Spleen (tissue), 11 donors: ENCODE measurements at regions not wholly inside any gene's neighbourhood (a gene's known extent, or its start where the extent isn't known, plus 50 kb on each side); places are given as distances from the start of the nearest gene placed in this dataset.

Experiments used
- DNase-seq: peaks from one replicate; pipeline ENCODE4 v3.0.0-alpha.2; 2020
- H3K27ac ChIP-seq, 8 donors: fragments of 200-600 bp; sonication (generic) in 7 of 8; 1 replicate in 4 of 8; 2 replicates in 4 of 8; pipeline versions ENCODE4 v1.5.0 to v1.8.0; 2016 to 2021; ENCODE audit warnings: inconsistent platforms in 4 of 8, mild to moderate bottlenecking in 4 of 8, moderate library complexity in 1 of 8
- H3K27me3 ChIP-seq, 7 donors: fragments of 200-600 bp; sonication (generic) in 6 of 7; replicated peaks in 1 of 7; 1 replicate in 4 of 7; 2 replicates in 3 of 7; pipeline versions ENCODE4 v1.5.0 to v1.8.0; 2016 to 2021; ENCODE audit warnings: inconsistent platforms in 3 of 7, mild to moderate bottlenecking in 1 of 7
- H3K36me3 ChIP-seq, 6 donors: fragments of 200-600 bp; sonication (generic) in 5 of 6; 1 replicate in 4 of 6; 2 replicates in 2 of 6; pipeline versions ENCODE4 v1.5.0 to v1.8.0; 2016 to 2021; ENCODE audit warnings: inconsistent platforms in 2 of 6
- H3K4me1 ChIP-seq, 6 donors: fragments of 200-600 bp; sonication (generic) in 5 of 6; 1 replicate in 3 of 6; 2 replicates in 3 of 6; pipeline versions ENCODE4 v1.5.0 to v1.8.0; 2016 to 2021; ENCODE audit warnings: inconsistent platforms in 3 of 6
- H3K4me3 ChIP-seq, 8 donors: fragments of 200-600 bp; sonication (generic) in 7 of 8; 1 replicate in 4 of 8; 2 replicates in 4 of 8; pipeline versions ENCODE4 v1.5.0 to v1.8.0; 2016 to 2021; ENCODE audit warnings: inconsistent platforms in 4 of 8, mild to moderate bottlenecking in 4 of 8, moderate library complexity in 2 of 8
- H3K9me3 ChIP-seq, 8 donors: fragments of 200-600 bp; sonication (generic) in 7 of 8; 1 replicate in 4 of 8; 2 replicates in 4 of 8; pipeline versions ENCODE4 v1.5.0 to v1.8.0; 2016 to 2021; ENCODE audit warnings: inconsistent platforms in 4 of 8
- CTCF ChIP-seq, 11 experiments: fragments of 200-600 bp in 7 of 11; fragments of 450-650 bp in 4 of 11; sonication (generic) in 4 of 11; IDR thresholded peaks in 8 of 11; conservative IDR thresholded peaks in 3 of 11; 1 replicate in 7 of 11; 2 replicates in 4 of 11; pipeline versions ENCODE4 v1.4.0 to v1.8.0; 2016 to 2021; ENCODE audit warnings: antibody characterized with exemption in 11 of 11, inconsistent platforms in 4 of 11, mild to moderate bottlenecking in 1 of 11
- POLR2A ChIP-seq, 3 donors: fragments of 450-650 bp; IDR thresholded peaks; one replicate each; pipeline ENCODE4 v1.5.1; 2017; ENCODE audit warnings: antibody characterized with exemption in 3 of 3, mild to moderate bottlenecking in 1 of 3
- POLR2AphosphoS5 ChIP-seq, 3 donors: sonication (generic); formaldehyde crosslinking; IDR thresholded peaks; one replicate each; pipeline ENCODE4 v1.5.1; 2017; ENCODE audit warnings: antibody characterized with exemption in 3 of 3
- WGBS, 5 donors: extraction: QIAGEN DNeasy Blood & Tissue Kit in 3 of 5; methylation state at CpG; one replicate each; pipeline versions ENCODE4 v1.1.5 to v1.1.7; 2013 to 2018; 5-methylcytosine and 5-hydroxymethylcytosine counted together
- intact Hi-C: fragments of 100-400 bp; cut with DNase I; formaldehyde crosslinking; loops from one replicate; pipeline ENCODE4 v1.15.0; 2023; ENCODE audit warnings: low total_unique reads
- donor health status: healthy with polysubstance abuse.
- donor health status: DM: no; HTN: no; CAD: no; lungs with moderate emphysema.
- donor health status: DM: no; HTN: no; CAD: no.
- donor health status: Bipolar disorder and iron deficiency.
- donor health status: healthy.
- donor health status: DM: no; HTN: no; CAD: no.
- donor health status: DM: yes; HTN: yes; CAD: no.

GRCh38 chr2:226622484-226622883 is 177.1 kb downstream of the IRS1 start:
- H3K4me3 ChIP-seq: no peak overlapping the region
- no peaks in the 10 kb centered on the region for H3K36me3 ChIP-seq
- intact Hi-C loops: no loop called here
- no peaks in the 10 kb centered on the region for H3K9me3 ChIP-seq
- DNase-seq: no peak
- no peak for TF ChIP-seq CTCF (IDR thresholded peaks at IDR 0.05 in 8 of 11, conservative IDR thresholded peaks at IDR 0.05 in 3 of 11)
- no peak for TF ChIP-seq POLR2A (IDR thresholded peaks at IDR 0.05)
- H3K27ac ChIP-seq: no peak overlapping the region
- WGBS, 5 donors: 75 to 88% (median 82%) methylated on average over 2 of the region's 2 CpGs
- no peaks in the 10 kb centered on the region for H3K4me1 ChIP-seq
- H3K27me3 ChIP-seq: no peaks in the 10 kb centered on the region

DNA sequence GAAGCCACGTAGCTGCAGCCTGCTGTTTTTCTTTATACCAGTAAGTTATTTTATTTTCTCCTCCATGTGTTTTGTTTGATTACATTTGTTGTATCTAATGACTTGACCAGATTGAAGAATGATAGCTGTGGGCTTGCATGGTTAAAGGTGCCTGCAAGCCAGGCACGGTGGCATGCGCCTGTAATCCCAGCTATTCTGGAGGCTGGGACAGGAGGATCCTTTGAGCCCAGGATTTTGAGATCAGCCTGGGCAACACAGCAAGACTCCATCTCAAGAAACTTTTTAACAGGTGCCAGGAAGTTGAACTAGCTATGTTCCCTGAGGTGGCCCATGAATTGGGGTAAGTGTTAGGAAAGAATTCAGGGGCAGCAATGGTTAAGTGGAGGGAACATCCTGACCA is 179.4 kb downstream of the IRS1 start:
- Histone ChIP-seq H3K36me3 (no peaks in the 10 kb centered on the region), H3K9me3 (no peaks in the 10 kb centered on the region), H3K4me3 (no peak overlapping the region), H3K27ac (no peak overlapping the region), H3K4me1 (no peaks in the 10 kb centered on the region), H3K27me3 (no peaks in the 10 kb centered on the region)
- no peak for DNase-seq
- WGBS, 5 donors: 91 to 94% (median 92%) methylated on average over 3 of the region's 3 CpGs
- intact Hi-C loops: no loop called here
- no peak for TF ChIP-seq POLR2AphosphoS5 (IDR thresholded peaks at IDR 0.05)
- TF ChIP-seq CTCF (IDR thresholded peaks at IDR 0.05 in 8 of 11, conservative IDR thresholded peaks at IDR 0.05 in 3 of 11): no peak
- TF ChIP-seq POLR2A (IDR thresholded peaks at IDR 0.05): no peak

- no peaks in the 10 kb centered on the region for H3K27me3 ChIP-seq
- TF ChIP-seq POLR2AphosphoS5 (IDR thresholded peaks at IDR 0.05): no peak
- no peak for TF ChIP-seq CTCF (IDR thresholded peaks at IDR 0.05 in 8 of 11, conservative IDR thresholded peaks at IDR 0.05 in 3 of 11)
- TF ChIP-seq POLR2A (IDR thresholded peaks at IDR 0.05): no peak
Measured at GRCh38 chr2:226619707-226620106, 179.9 kb downstream of the IRS1 start.

GRCh38 chr2:226618875-226619605 is 180.6 kb downstream of the IRS1 start:
- WGBS, 5 donors: 60 to 77% (median 74%) methylated on average over 2 of the region's 2 CpGs

More at GRCh38 chr2:226619707-226620106, 179.9 kb downstream of the IRS1 start:
- Histone ChIP-seq H3K9me3 (no peaks in the 10 kb centered on the region), H3K27ac (no peak overlapping the region), H3K4me3 (no peak overlapping the region), H3K36me3 (no peaks in the 10 kb centered on the region), H3K4me1 (no peaks in the 10 kb centered on the region)
- intact Hi-C loops: no loop called here
- DNase-seq: no peak
- 85 to 93% (median 92%) methylated on average over 3 of the region's 3 CpGs for WGBS, 5 donors

More at GRCh38 chr2:226618875-226619605, 180.6 kb downstream of the IRS1 start:
- Histone ChIP-seq H3K27me3 (no peaks in the 10 kb centered on the region), H3K4me1 (no peaks in the 10 kb centered on the region), H3K9me3 (no peaks in the 10 kb centered on the region), H3K4me3 (no peak overlapping the region), H3K36me3 (no peaks in the 10 kb centered on the region), H3K27ac (no peak overlapping the region)
- no peak for TF ChIP-seq POLR2A (IDR thresholded peaks at IDR 0.05)
- no peak for TF ChIP-seq CTCF (IDR thresholded peaks at IDR 0.05 in 8 of 11, conservative IDR thresholded peaks at IDR 0.05 in 3 of 11)
- TF ChIP-seq POLR2AphosphoS5 (IDR thresholded peaks at IDR 0.05): no peak
- no peak for DNase-seq
- intact Hi-C loops: no loop called here
